ENCODE measurements at regions not wholly inside any gene's neighbourhood (a gene's known extent, or its start where the extent isn't known, plus 50 kb on each side); places are given as distances from the start of the nearest gene placed in this dataset.
"Not testable (repeated sequence)": the region's sequence is repeated elsewhere in the genome, so short reads cannot be mapped to it uniquely, and the experiment has no call there.

GRCh38 chr7:122248472-122248871 is 56.1 kb downstream of the FEZF1 start:
- DNase-seq = no peak

- DNase-seq = peak; percentile 16
Observed at GRCh38 chr7:122238729-122239128, 65.8 kb downstream of the FEZF1 start.

GRCh38 chr7:122238297-122238696 is 66.3 kb downstream of the FEZF1 start:
- DNase-seq = not testable (repeated sequence)

GRCh38 chr7:122225874-122226273 is 78.7 kb downstream of the FEZF1 start:
- no peak for DNase-seq

- DNase-seq = no peak
Observed at GRCh38 chr7:122219253-122219865, 75.3 kb upstream of the AASS start.

GRCh38 chr7:122217125-122217524 is 73.1 kb upstream of the AASS start:
- no peak for DNase-seq

- no peak for DNase-seq
Observed at GRCh38 chr7:122212754-122213153, 68.7 kb upstream of the AASS start.

GRCh38 chr7:122211362-122211761 is 67.3 kb upstream of the AASS start:
- no peak for DNase-seq

GRCh38 chr7:122206985-122207384 is 62.9 kb upstream of the AASS start:
- DNase-seq = no peak

GRCh38 chr7:122203814-122204213 is 59.8 kb upstream of the AASS start:
- DNase-seq = no peak

GRCh38 chr7:122200888-122201287 is 56.8 kb upstream of the AASS start:
- no peak for DNase-seq

- no peak for DNase-seq
Observed at GRCh38 chr7:122199171-122199570, 55.1 kb upstream of the AASS start.

- no peak for DNase-seq
Observed at GRCh38 chr7:122198581-122198980, 54.5 kb upstream of the AASS start.

Data from NCI-H2029 (cell line).